Suprapubic skin (tissue), 4 donors: ENCODE measurements at regions not wholly inside any gene's neighbourhood (a gene's known extent, or its start where the extent isn't known, plus 50 kb on each side); places are given as distances from the start of the nearest gene placed in this dataset.

Source experiments
- EP300 ChIP-seq: sonication (generic); formaldehyde crosslinking; IDR thresholded peaks from one replicate; pipeline ENCODE4 v1.6.1; 2017; ENCODE audit warnings: antibody characterized with exemption
- POLR2A ChIP-seq, 2 donors: fragments of 450-650 bp; IDR thresholded peaks; one replicate each; pipeline ENCODE4 v1.6.1; 2017; ENCODE audit warnings: antibody characterized with exemption in 2 of 2, mild to moderate bottlenecking in 2 of 2, moderate library complexity in 2 of 2
- POLR2AphosphoS5 ChIP-seq, 3 donors: sonication (generic); formaldehyde crosslinking; IDR thresholded peaks; one replicate each; pipeline ENCODE4 v1.6.1; 2017; ENCODE audit warnings: antibody characterized with exemption in 3 of 3
- TF ChIP-seq, protein P1 (sequence below), 2 donors: fragments of 200-600 bp in 1 of 2; fragments of 450-650 bp in 1 of 2; sonication (generic) in 1 of 2; IDR thresholded peaks; one replicate each; pipeline ENCODE4 v1.5.1; 2016 to 2019; ENCODE audit warnings: antibody characterized with exemption in 2 of 2, mild to moderate bottlenecking in 1 of 2, moderate library complexity in 1 of 2

DNA sequence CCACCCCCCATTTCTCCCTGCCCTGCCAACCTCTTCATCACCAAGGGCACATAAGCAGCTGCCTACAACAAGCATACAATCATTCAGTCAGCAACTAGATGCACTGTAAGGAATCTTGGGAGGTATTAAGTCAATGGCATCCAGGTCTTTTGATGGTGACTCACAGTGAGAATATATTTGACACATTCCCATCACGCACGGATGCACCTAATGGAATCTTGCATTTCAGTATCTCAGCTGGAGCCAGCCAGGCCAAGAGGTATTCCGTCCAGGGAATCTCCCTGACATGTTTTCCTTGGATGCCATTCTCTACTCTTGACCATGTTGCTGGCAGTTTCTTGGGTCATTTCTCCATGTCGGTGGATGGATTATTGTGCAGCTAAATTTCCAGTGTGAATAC is 73.9 kb upstream of the CAPRIN2 start:
- TF ChIP-seq, protein P1, sequence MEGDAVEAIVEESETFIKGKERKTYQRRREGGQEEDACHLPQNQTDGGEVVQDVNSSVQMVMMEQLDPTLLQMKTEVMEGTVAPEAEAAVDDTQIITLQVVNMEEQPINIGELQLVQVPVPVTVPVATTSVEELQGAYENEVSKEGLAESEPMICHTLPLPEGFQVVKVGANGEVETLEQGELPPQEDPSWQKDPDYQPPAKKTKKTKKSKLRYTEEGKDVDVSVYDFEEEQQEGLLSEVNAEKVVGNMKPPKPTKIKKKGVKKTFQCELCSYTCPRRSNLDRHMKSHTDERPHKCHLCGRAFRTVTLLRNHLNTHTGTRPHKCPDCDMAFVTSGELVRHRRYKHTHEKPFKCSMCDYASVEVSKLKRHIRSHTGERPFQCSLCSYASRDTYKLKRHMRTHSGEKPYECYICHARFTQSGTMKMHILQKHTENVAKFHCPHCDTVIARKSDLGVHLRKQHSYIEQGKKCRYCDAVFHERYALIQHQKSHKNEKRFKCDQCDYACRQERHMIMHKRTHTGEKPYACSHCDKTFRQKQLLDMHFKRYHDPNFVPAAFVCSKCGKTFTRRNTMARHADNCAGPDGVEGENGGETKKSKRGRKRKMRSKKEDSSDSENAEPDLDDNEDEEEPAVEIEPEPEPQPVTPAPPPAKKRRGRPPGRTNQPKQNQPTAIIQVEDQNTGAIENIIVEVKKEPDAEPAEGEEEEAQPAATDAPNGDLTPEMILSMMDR (IDR thresholded peaks at IDR 0.05), result no peak
- TF ChIP-seq POLR2A (IDR thresholded peaks at IDR 0.05) (no peak), POLR2AphosphoS5 (IDR thresholded peaks at IDR 0.05) (no peak), EP300 (no peak)
